HUES64 (cell line): ENCODE measurements at regions not wholly inside any gene's neighbourhood (a gene's known extent, or its start where the extent isn't known, plus 50 kb on each side); places are given as distances from the start of the nearest gene placed in this dataset.
"Not testable (repeated sequence)": the region's sequence is repeated elsewhere in the genome, so short reads cannot be mapped to it uniquely, and the experiment has no call there.

ENCODE experiments used
- H3K27ac ChIP-seq: 2 replicates; pipeline ENCODE4 v1.7.0; 2013; ENCODE audit warnings: low read depth, low read length, inconsistent platforms
- H3K27me3 ChIP-seq: 2 replicates; pipeline ENCODE4 v1.6.1; 2013; ENCODE audit warnings: mild to moderate bottlenecking, low read length; ENCODE audit not compliant: insufficient read depth
- H3K36me3 ChIP-seq: 2 replicates; pipeline ENCODE4 v1.6.1; 2013; ENCODE audit warnings: mild to moderate bottlenecking, low read length; ENCODE audit not compliant: insufficient read depth
- H3K4me1 ChIP-seq: 2 replicates; pipeline ENCODE4 v1.6.1; 2013; ENCODE audit warnings: mild to moderate bottlenecking, low read length, moderate library complexity; ENCODE audit not compliant: insufficient read depth
- H3K4me3 ChIP-seq: 2 replicates; pipeline ENCODE4 v1.5.1; 2013; ENCODE audit warnings: mild to moderate bottlenecking, low read length, moderate library complexity
- H3K9ac ChIP-seq: 2 replicates; pipeline ENCODE4 v1.6.1; 2013; ENCODE audit warnings: mild to moderate bottlenecking, low read depth, low read length
- H3K9me3 ChIP-seq: 2 replicates; pipeline ENCODE4 v1.6.1; 2013; ENCODE audit warnings: low read depth, low read length; ENCODE audit not compliant: insufficient read depth
- WGBS: fragments of 150-250, 120-280 bp; methylation state at CpG from one replicate; pipeline ENCODE4 v1.1.7; 2013; ENCODE audit warnings: missing lambda C conversion rate; 5-methylcytosine and 5-hydroxymethylcytosine counted together

DNA sequence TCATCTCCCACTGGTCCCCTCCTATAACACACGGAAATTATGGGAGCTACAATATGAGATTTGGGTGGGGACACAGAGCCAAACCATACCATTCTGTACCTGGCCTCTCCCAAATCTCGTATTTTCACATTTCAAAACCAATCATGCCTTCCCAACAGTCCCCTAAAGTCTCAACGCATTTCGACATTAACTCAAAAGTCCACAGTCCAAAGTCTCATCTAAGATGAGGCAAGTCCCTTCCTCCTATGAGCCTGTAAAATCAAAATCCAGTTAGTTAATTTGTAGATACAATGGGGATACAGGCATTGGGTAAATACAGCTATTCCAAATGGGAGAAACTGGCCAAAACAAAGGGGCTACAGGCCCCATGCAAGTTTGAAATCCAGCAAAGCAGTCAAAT, 441.9 kb downstream of the SH2D1A start:
- not testable (repeated sequence) for H3K9ac ChIP-seq, H3K36me3 ChIP-seq, H3K27ac ChIP-seq, H3K9me3 ChIP-seq, H3K4me1 ChIP-seq, H3K4me3 ChIP-seq, H3K27me3 ChIP-seq
- 98% methylated on average over 4 of the region's 4 CpGs for WGBS

DNA sequence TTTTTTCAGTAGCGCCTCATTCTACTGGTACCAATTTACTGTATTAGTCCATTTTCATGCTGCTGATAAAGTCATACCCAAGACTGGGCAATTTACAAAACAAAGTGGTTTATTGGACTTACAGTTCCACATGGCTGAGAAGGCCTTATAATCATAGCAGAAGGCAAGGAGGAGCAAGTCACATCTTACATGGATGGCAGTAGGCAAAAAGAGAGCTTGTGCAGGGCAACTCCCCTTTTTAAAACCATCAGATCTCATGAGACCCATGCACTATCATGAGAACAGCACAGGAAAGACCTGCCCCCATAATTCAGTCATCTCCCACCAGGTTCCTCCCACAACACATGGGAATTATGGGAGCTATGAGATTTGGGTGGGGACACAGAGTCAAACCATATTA, 443.5 kb downstream of the SH2D1A start:
- H3K9me3 ChIP-seq, H3K9ac ChIP-seq, H3K4me1 ChIP-seq, H3K4me3 ChIP-seq, H3K27ac ChIP-seq, H3K27me3 ChIP-seq, H3K36me3 ChIP-seq: not testable (repeated sequence)
- WGBS: 95% methylated on average over 1 of the region's 1 CpG

DNA sequence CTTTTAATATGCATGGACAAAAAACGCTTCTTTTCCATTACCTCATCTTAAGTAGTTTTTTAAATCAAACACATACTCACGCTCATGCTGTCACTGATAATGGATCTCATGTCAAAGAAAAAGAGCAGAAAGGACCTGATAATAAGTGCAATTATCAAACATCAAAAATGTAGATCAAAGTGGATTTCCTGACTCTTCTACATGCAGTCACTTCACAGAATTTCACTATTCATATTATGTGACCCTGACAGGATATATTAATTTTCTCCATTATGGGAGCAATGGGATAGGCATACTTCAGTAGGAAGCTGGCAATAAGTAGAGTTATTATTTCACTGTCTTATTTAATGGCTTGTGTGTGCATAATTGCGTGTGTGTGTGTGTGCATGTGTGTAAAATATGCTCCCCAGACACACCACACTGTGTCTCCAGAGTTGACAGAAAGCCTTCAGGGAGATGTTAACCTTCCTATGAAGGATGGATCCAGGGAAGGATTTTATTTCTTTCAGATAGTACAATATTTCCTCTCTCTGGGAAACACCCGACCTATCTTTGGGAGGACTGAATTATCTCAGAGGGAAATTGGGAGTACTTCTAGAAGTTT, 445.2 kb downstream of the SH2D1A start:
- H3K9ac ChIP-seq: no peak overlapping the region
- 83% methylated on average over 1 of the region's 4 CpGs for WGBS
- H3K27ac ChIP-seq: no peak overlapping the region
- H3K4me3 ChIP-seq: no peak overlapping the region
- H3K4me1 ChIP-seq: no peaks in the 10 kb centered on the region
- H3K36me3 ChIP-seq: no peaks in the 10 kb centered on the region
- H3K9me3 ChIP-seq: no peaks in the 10 kb centered on the region
- H3K27me3 ChIP-seq: no peaks in the 10 kb centered on the region

DNA sequence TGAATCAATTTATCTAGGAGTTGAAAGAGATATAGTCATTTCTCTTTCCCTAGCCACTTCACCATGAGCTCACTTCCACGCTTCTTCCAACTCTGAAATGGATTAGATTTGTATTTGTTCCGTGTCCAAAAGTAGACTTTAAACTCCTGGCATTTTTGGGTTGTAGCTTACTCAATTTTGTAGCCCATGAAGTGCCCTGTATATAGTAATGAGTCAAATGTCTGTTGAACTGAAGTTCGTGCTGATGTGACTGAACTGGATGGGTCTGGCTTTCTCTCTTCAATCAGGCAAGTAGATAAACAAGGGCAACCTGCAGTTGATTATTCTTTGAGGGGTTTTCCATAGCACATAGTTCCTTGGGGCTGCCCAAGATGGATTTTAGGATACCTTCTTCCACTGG, 450.6 kb downstream of the SH2D1A start:
- Histone ChIP-seq H3K36me3 (no peaks in the 10 kb centered on the region), H3K27ac (no peak overlapping the region), H3K9ac (no peak overlapping the region), H3K9me3 (no peaks in the 10 kb centered on the region), H3K4me3 (no peak overlapping the region), H3K27me3 (no peaks in the 10 kb centered on the region), H3K4me1 (no peaks in the 10 kb centered on the region)
- 88% methylated on average over 3 of the region's 3 CpGs for WGBS

- Histone ChIP-seq H3K36me3 (no peaks in the 10 kb centered on the region), H3K9me3 (no peaks in the 10 kb centered on the region), H3K27me3 (no peaks in the 10 kb centered on the region), H3K4me3 (no peak overlapping the region), H3K27ac (no peak overlapping the region), H3K4me1 (peaks cover 15% of the 10 kb centered on the region; the same call in 1 of the 2 replicates), H3K9ac (no peak overlapping the region)
- 100% methylated on average over 1 of the region's 2 CpGs for WGBS
Measured at GRCh38 chrX:124804962-124805361, 458.6 kb downstream of the SH2D1A start.

GRCh38 chrX:124805486-124805885, 459.1 kb downstream of the SH2D1A start:
- Histone ChIP-seq H3K27me3 (no peaks in the 10 kb centered on the region), H3K36me3 (no peaks in the 10 kb centered on the region), H3K4me3 (no peak overlapping the region), H3K4me1 (peaks cover 15% of the 10 kb centered on the region; the same call in 1 of the 2 replicates), H3K9me3 (no peaks in the 10 kb centered on the region), H3K27ac (no peak overlapping the region), H3K9ac (no peak overlapping the region)
- WGBS: 98% methylated on average over 4 of the region's 4 CpGs

GRCh38 chrX:124814106-124814505, 467.7 kb downstream of the SH2D1A start:
- Histone ChIP-seq H3K9ac (no peak overlapping the region), H3K9me3 (no peaks in the 10 kb centered on the region)
- WGBS: no CpG with 5 or more reads among the region's 1 CpG

GRCh38 chrX:124818033-124818432, 471.7 kb downstream of the SH2D1A start:
- H3K4me3 ChIP-seq: no peak overlapping the region
- H3K9me3 ChIP-seq: no peaks in the 10 kb centered on the region
- WGBS: 86% methylated on average over 1 of the region's 5 CpGs
- H3K36me3 ChIP-seq: no peaks in the 10 kb centered on the region
- H3K9ac ChIP-seq: no peak overlapping the region
- H3K4me1 ChIP-seq: no peaks in the 10 kb centered on the region
- H3K27ac ChIP-seq: no peak overlapping the region
- no peaks in the 10 kb centered on the region for H3K27me3 ChIP-seq

More at GRCh38 chrX:124814106-124814505, 467.7 kb downstream of the SH2D1A start:
- Histone ChIP-seq H3K27ac (no peak overlapping the region), H3K4me1 (no peaks in the 10 kb centered on the region), H3K36me3 (no peaks in the 10 kb centered on the region), H3K4me3 (no peak overlapping the region), H3K27me3 (no peaks in the 10 kb centered on the region)

DNA sequence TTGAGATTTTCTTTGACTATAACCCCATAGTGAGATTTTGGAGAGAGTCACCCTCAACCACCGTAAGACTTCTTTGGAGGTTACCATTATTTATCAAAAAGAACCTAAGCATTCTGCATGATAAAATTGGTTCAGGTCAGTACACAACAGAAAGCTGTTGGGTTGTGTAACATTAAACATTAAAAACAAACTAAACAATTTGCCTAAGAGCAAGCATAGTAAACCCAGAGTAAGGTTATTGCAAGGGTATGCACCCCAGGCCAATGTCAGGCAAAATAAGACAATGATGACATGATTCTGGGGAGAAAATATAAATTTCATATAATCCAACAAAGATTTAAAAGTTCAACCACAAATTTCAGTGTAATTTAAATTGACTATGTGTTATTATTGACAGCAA, 472.4 kb downstream of the SH2D1A start:
- Histone ChIP-seq H3K36me3 (no peaks in the 10 kb centered on the region), H3K4me1 (no peaks in the 10 kb centered on the region), H3K9me3 (no peaks in the 10 kb centered on the region), H3K4me3 (no peak overlapping the region), H3K9ac (no peak overlapping the region), H3K27me3 (no peaks in the 10 kb centered on the region), H3K27ac (no peak overlapping the region)
- WGBS: no CpG with 5 or more reads among the region's 1 CpG

- Histone ChIP-seq H3K9ac (no peak overlapping the region), H3K36me3 (no peaks in the 10 kb centered on the region), H3K4me1 (no peaks in the 10 kb centered on the region), H3K9me3 (no peaks in the 10 kb centered on the region), H3K4me3 (no peak overlapping the region), H3K27me3 (no peaks in the 10 kb centered on the region), H3K27ac (no peak overlapping the region)
- 94% methylated on average over 1 of the region's 1 CpG for WGBS
Measured at GRCh38 chrX:124820738-124821137, 474.4 kb downstream of the SH2D1A start.

- Histone ChIP-seq H3K27me3 (no peaks in the 10 kb centered on the region), H3K9ac (no peak overlapping the region), H3K27ac (no peak overlapping the region), H3K9me3 (no peaks in the 10 kb centered on the region), H3K4me1 (no peaks in the 10 kb centered on the region), H3K36me3 (no peaks in the 10 kb centered on the region), H3K4me3 (no peak overlapping the region)
- 89% methylated on average over 6 of the region's 6 CpGs for WGBS
Measured at GRCh38 chrX:124827258-124827845, 481.0 kb downstream of the SH2D1A start.

- no peaks in the 10 kb centered on the region for H3K27me3 ChIP-seq
- H3K9me3 ChIP-seq: no peaks in the 10 kb centered on the region
- no peaks in the 10 kb centered on the region for H3K4me1 ChIP-seq
- H3K36me3 ChIP-seq: no peaks in the 10 kb centered on the region
- WGBS: 92% methylated on average over 4 of the region's 5 CpGs
- no peak overlapping the region for H3K9ac ChIP-seq
- H3K4me3 ChIP-seq: no peak overlapping the region
- H3K27ac ChIP-seq: no peak overlapping the region
Measured at GRCh38 chrX:124829930-124830329, 483.6 kb downstream of the SH2D1A start.
